ENCODE measurements at regions not wholly inside any gene's neighbourhood (a gene's known extent, or its start where the extent isn't known, plus 50 kb on each side); places are given as distances from the start of the nearest gene placed in this dataset.

GRCh38 chr18:22349966-22350365, 67.7 kb downstream of the CTAGE1 start:
- H2AFZ ChIP-seq (ENCODE audit: low read length): no peak overlapping the region
- no peak overlapping the region for H3K27ac ChIP-seq (ENCODE audit: insufficient read length, low read depth, low read length)
- H3K4me2 ChIP-seq (ENCODE audit: insufficient read depth, insufficient read length, low read length): no peak overlapping the region
- H3K18ac ChIP-seq (ENCODE audit: insufficient read length, low read depth, low read length): no peak overlapping the region
- H3K79me1 ChIP-seq (ENCODE audit: insufficient read depth, low read depth, low read length, poor library complexity, severe bottlenecking): no peaks in the 10 kb centered on the region
- no peak overlapping the region for H3K4me3 Mint-ChIP-seq
- no peak for DNase-seq
- H3K56ac ChIP-seq (ENCODE audit: insufficient read length, low read depth, low read length): no peak overlapping the region
- no peak overlapping the region for H2BK12ac ChIP-seq (ENCODE audit: insufficient read length, low read depth, low read length)
- no peak overlapping the region for H3T11ph ChIP-seq (ENCODE audit: low read length)
- H3K23me2 ChIP-seq (ENCODE audit: insufficient read length, low read depth, low read length, poor library complexity, severe bottlenecking): peaks cover 8% of the 10 kb centered on the region
- H3K27me3 ChIP-seq (ENCODE audit: insufficient read depth, low read length): peaks cover 48% of the 10 kb centered on the region
- no peak overlapping the region for H2BK120ac ChIP-seq (ENCODE audit: low read depth, low read length, poor library complexity, severe bottlenecking)
- no peak overlapping the region for H2BK20ac ChIP-seq (ENCODE audit: low read depth, low read length, poor library complexity, severe bottlenecking)
- no peak overlapping the region for H3K9ac ChIP-seq (ENCODE audit: extremely low read depth, insufficient read length, low read length)
- no peak overlapping the region for H3K23ac ChIP-seq (ENCODE audit: insufficient read length, low read depth, low read length)
- no peak overlapping the region for H3K27ac Mint-ChIP-seq
- H3K4me1 Mint-ChIP-seq: peaks cover 26 to 35% of the 10 kb centered on the region in 2 experiments
- WGBS (ENCODE audit: extremely low coverage, insufficient read length, low lambda C conversion rate): no CpG with 5 or more reads among the region's 8 CpGs
- H3K9me3 ChIP-seq (ENCODE audit: control insufficient read depth, low read depth, low read length): no peaks in the 10 kb centered on the region
- no peaks in the 10 kb centered on the region for H3K4me1 ChIP-seq (ENCODE audit: insufficient read depth, low read length)
- H3K36me3 Mint-ChIP-seq (ENCODE audit: insufficient read depth in 1 of 3, low read depth in 3 of 3): peaks cover 0 to 2% (median 0%) of the 10 kb centered on the region in 3 experiments; a peak in 1 of 7 replicates
- H4K20me1 ChIP-seq (ENCODE audit: control insufficient read depth, insufficient read depth, insufficient read length): no peaks in the 10 kb centered on the region
- no peak overlapping the region for H2BK5ac ChIP-seq (ENCODE audit: insufficient read length, low read length)
- no peak overlapping the region for H2AK5ac ChIP-seq (ENCODE audit: insufficient read length, low read length)
- no peaks in the 10 kb centered on the region for H3K79me2 ChIP-seq (ENCODE audit: insufficient read depth, low read length)
- H3K27me3 Mint-ChIP-seq (ENCODE audit: low read depth): peaks cover 97% of the 10 kb centered on the region
- H2BK15ac ChIP-seq (ENCODE audit: low read depth, low read length): no peak overlapping the region
- no peak overlapping the region for H3K4ac ChIP-seq (ENCODE audit: low read depth, low read length)
- no peak overlapping the region for H4K91ac ChIP-seq (ENCODE audit: insufficient read length, low read depth, low read length)
- TF ChIP-seq, protein P1, sequence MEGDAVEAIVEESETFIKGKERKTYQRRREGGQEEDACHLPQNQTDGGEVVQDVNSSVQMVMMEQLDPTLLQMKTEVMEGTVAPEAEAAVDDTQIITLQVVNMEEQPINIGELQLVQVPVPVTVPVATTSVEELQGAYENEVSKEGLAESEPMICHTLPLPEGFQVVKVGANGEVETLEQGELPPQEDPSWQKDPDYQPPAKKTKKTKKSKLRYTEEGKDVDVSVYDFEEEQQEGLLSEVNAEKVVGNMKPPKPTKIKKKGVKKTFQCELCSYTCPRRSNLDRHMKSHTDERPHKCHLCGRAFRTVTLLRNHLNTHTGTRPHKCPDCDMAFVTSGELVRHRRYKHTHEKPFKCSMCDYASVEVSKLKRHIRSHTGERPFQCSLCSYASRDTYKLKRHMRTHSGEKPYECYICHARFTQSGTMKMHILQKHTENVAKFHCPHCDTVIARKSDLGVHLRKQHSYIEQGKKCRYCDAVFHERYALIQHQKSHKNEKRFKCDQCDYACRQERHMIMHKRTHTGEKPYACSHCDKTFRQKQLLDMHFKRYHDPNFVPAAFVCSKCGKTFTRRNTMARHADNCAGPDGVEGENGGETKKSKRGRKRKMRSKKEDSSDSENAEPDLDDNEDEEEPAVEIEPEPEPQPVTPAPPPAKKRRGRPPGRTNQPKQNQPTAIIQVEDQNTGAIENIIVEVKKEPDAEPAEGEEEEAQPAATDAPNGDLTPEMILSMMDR (conservative IDR thresholded peaks at IDR 0.05): no peak
- no peak overlapping the region for H4K5ac ChIP-seq (ENCODE audit: insufficient read length, low read depth, low read length)
- no peaks in the 10 kb centered on the region; a peak in 2 of 5 replicates for H3K9me3 Mint-ChIP-seq
- no peak overlapping the region for H4K8ac ChIP-seq (replicated peaks; ENCODE audit: insufficient read length, low read depth, low read length)
- no peak overlapping the region for H3K14ac ChIP-seq (ENCODE audit: insufficient read depth, low read length)
